H1 (cell line): ENCODE measurements at regions not wholly inside any gene's neighbourhood (a gene's known extent, or its start where the extent isn't known, plus 50 kb on each side); places are given as distances from the start of the nearest gene placed in this dataset.

ENCODE experiments used
- CTCF ChIA-PET: fragments of 300-600 bp; sonication (Branson Sonifier 250); formaldehyde crosslinking; loops from one replicate; lab custom pipeline; 2021; ENCODE audit not compliant: partially characterized antibody; lab: Charles Lee
- POLR2A ChIA-PET: fragments of 300-600 bp; sonication (Branson Sonifier 250); formaldehyde crosslinking; loops from one replicate; lab custom pipeline; 2021; ENCODE audit warnings: inconsistent platforms; ENCODE audit not compliant: partially characterized antibody; lab: Charles Lee
- DNase-seq, 2 experiments: peaks; one replicate each; pipeline versions ENCODE4 v3.0.0 to v3.0.0-alpha.2; 2010 to 2022; ENCODE audit warnings: low spot score in 2 of 2, low read depth in 1 of 2, mixed read lengths in 1 of 2
- FAIRE-seq: peaks from 2 replicates; lab custom pipeline; 2011; peaks lifted over from hg19 to GRCh38; lab: Jason Lieb, UNC
- H2AFZ ChIP-seq: 2 replicates; pipeline ENCODE4 v1.8.1; 2012; ENCODE audit warnings: low read length, inconsistent platforms
- H2AK5ac ChIP-seq: 2 replicates; pipeline ENCODE4 v1.6.1; 2013; ENCODE audit warnings: low read depth, low read length
- H2BK120ac ChIP-seq: replicated peaks from 2 replicates; pipeline ENCODE3; 2013; ENCODE audit warnings: low read depth, low read length, inconsistent platforms
- H2BK12ac ChIP-seq: 2 replicates; pipeline ENCODE4 v1.6.1; 2013; ENCODE audit warnings: low read depth, low read length
- H2BK15ac ChIP-seq: 2 replicates; pipeline ENCODE4 v1.6.1; 2013; ENCODE audit warnings: low read length
- H2BK20ac ChIP-seq: 2 replicates; pipeline ENCODE4 v1.6.1; 2013; ENCODE audit warnings: low read length
- H2BK5ac ChIP-seq: 2 replicates; pipeline ENCODE4 v1.6.1; 2013; ENCODE audit warnings: low read depth, low read length
- H3K14ac ChIP-seq: 2 replicates; pipeline ENCODE4 v1.6.1; 2013; ENCODE audit warnings: inconsistent platforms; ENCODE audit not compliant: insufficient read length
- H3K18ac ChIP-seq: 2 replicates; pipeline ENCODE4 v1.6.1; 2013; ENCODE audit warnings: low read length; ENCODE audit errors: extremely low read depth
- H3K23ac ChIP-seq: 2 replicates; pipeline ENCODE4 v1.6.1; 2013; ENCODE audit warnings: inconsistent platforms; ENCODE audit not compliant: insufficient read length
- H3K23me2 ChIP-seq: 2 replicates; pipeline ENCODE4 v1.6.1; 2013; ENCODE audit warnings: low read depth, low read length
- H3K27ac ChIP-seq: 2 replicates; pipeline ENCODE4 v1.6.1; 2011; ENCODE audit warnings: low read depth, low read length, inconsistent platforms
- H3K27me3 ChIP-seq, 4 experiments: replicated peaks in 1 of 4; 1 replicate in 1 of 4; 2 replicates in 3 of 4; pipeline versions ENCODE4 v1.6.1 to v1.8.1; 2011 to 2013; ENCODE audit warnings: low read length in 3 of 4, mild to moderate bottlenecking in 3 of 4, inconsistent platforms in 2 of 4, mixed read lengths in 2 of 4, moderate library complexity in 1 of 4; ENCODE audit not compliant: control insufficient read depth in 3 of 4, insufficient read depth in 3 of 4; ENCODE audit errors: extremely low read depth in 1 of 4
- H3K36me3 ChIP-seq, 4 experiments: 2 replicates each; pipeline versions ENCODE4 v1.6.1 to v1.8.1; 2011 to 2013; ENCODE audit warnings: mild to moderate bottlenecking in 4 of 4, low read length in 3 of 4, moderate library complexity in 2 of 4, control low read depth in 1 of 4, inconsistent platforms in 1 of 4; ENCODE audit not compliant: insufficient read depth in 4 of 4, control insufficient read depth in 2 of 4
- H3K4ac ChIP-seq: replicated peaks from 2 replicates; pipeline ENCODE3; 2013; ENCODE audit warnings: low read length, low read depth, mixed read lengths, inconsistent platforms; ENCODE audit not compliant: insufficient read length
- H3K4me1 ChIP-seq, 4 experiments: replicated peaks in 1 of 4; 1 replicate in 1 of 4; 2 replicates in 3 of 4; pipeline versions ENCODE4 v1.6.1 to v1.8.1; 2011 to 2013; ENCODE audit warnings: low read length in 3 of 4, inconsistent platforms in 2 of 4, mixed read lengths in 1 of 4; ENCODE audit not compliant: insufficient read depth in 4 of 4, control insufficient read depth in 3 of 4
- H3K4me2 ChIP-seq, 2 experiments: 2 replicates each; pipeline versions ENCODE4 v1.6.1 to v1.8.1; 2011 to 2013; ENCODE audit warnings: low read depth in 2 of 2, low read length in 2 of 2, control low read depth in 1 of 2, inconsistent platforms in 1 of 2, mild to moderate bottlenecking in 1 of 2; ENCODE audit not compliant: insufficient read depth in 1 of 2
- H3K4me3 ChIP-seq, 4 experiments: fragments of 200-600, 300-600 bp in 1 of 4; sonication (generic), shearing (Covaris generic), sonication (Bioruptor Twin) in 1 of 4; 2 replicates each; pipeline versions ENCODE4 v1.5.1 to v1.8.1; 2011 to 2016; ENCODE audit warnings: low read length in 4 of 4, low read depth in 3 of 4, control low read depth in 2 of 4, inconsistent platforms in 2 of 4, mild to moderate bottlenecking in 2 of 4, mixed read lengths in 1 of 4, moderate library complexity in 1 of 4; ENCODE audit not compliant: insufficient read depth in 2 of 4; ENCODE audit errors: extremely low read depth in 1 of 4
- H3K56ac ChIP-seq: replicated peaks from 2 replicates; pipeline ENCODE3; 2013; ENCODE audit warnings: low read depth, mild to moderate bottlenecking, mixed read lengths, low read length, inconsistent platforms; ENCODE audit not compliant: insufficient read length
- H3K79me1 ChIP-seq: 2 replicates; pipeline ENCODE4 v1.6.1; 2013; ENCODE audit warnings: low read depth, low read length, control low read depth
- H3K79me2 ChIP-seq, 2 experiments: 2 replicates each; pipeline versions ENCODE4 v1.6.1 to v1.8.1; 2012 to 2013; ENCODE audit warnings: low read length in 2 of 2, mild to moderate bottlenecking in 2 of 2, inconsistent platforms in 1 of 2; ENCODE audit not compliant: insufficient read depth in 2 of 2, control insufficient read depth in 1 of 2
- H3K9ac ChIP-seq, 4 experiments: replicated peaks in 1 of 4; 1 replicate in 1 of 4; 2 replicates in 3 of 4; pipeline versions ENCODE4 v1.6.1 to v1.8.1; 2011 to 2013; ENCODE audit warnings: low read depth in 3 of 4, low read length in 3 of 4, control low read depth in 2 of 4, mild to moderate bottlenecking in 2 of 4, moderate library complexity in 2 of 4, inconsistent platforms in 1 of 4; ENCODE audit errors: extremely low read depth in 1 of 4
- H3K9me3 ChIP-seq, 2 experiments: 2 replicates each; pipeline versions ENCODE4 v1.6.1 to v1.8.1; 2012 to 2013; ENCODE audit warnings: mild to moderate bottlenecking in 2 of 2, moderate library complexity in 2 of 2, control low read depth in 1 of 2, inconsistent platforms in 1 of 2, low read depth in 1 of 2, low read length in 1 of 2, mixed read lengths in 1 of 2; ENCODE audit not compliant: insufficient read depth in 2 of 2
- H4K20me1 ChIP-seq, 2 experiments: replicated peaks in 1 of 2; 2 replicates each; pipeline versions ENCODE3 to v1.8.1; 2011 to 2013; ENCODE audit warnings: inconsistent platforms in 2 of 2, low read length in 2 of 2, mild to moderate bottlenecking in 1 of 2; ENCODE audit not compliant: insufficient read depth in 2 of 2, control insufficient read depth in 1 of 2
- H4K5ac ChIP-seq: 2 replicates; pipeline ENCODE4 v1.6.1; 2013; ENCODE audit warnings: low read length, low read depth, mixed read lengths, inconsistent platforms; ENCODE audit not compliant: insufficient read length
- H4K8ac ChIP-seq: 2 replicates; pipeline ENCODE4 v1.8.0; 2013; ENCODE audit warnings: mild to moderate bottlenecking, moderate library complexity, low read length, inconsistent platforms; ENCODE audit not compliant: insufficient read depth; ENCODE audit errors: extremely low read depth
- H4K91ac ChIP-seq: replicated peaks from 2 replicates; pipeline ENCODE3; 2013; ENCODE audit warnings: low read length, mixed read lengths, inconsistent platforms; ENCODE audit not compliant: insufficient read length
- CREB1 ChIP-seq: IDR thresholded peaks from 2 replicates; pipeline ENCODE4 v1.6.1; 2012; ENCODE audit warnings: inconsistent platforms
- CTBP2 ChIP-seq: IDR thresholded peaks from 2 replicates; pipeline ENCODE4 v1.7.0; 2011; ENCODE audit warnings: borderline replicate concordance, mild to moderate bottlenecking, moderate library complexity, mixed read lengths, low read length; ENCODE audit not compliant: insufficient read depth, insufficient read length
- NRF1 ChIP-seq: IDR thresholded peaks from 2 replicates; pipeline ENCODE4 v1.6.1; 2011; ENCODE audit warnings: mild to moderate bottlenecking, low read depth, low read length, improper control_type of control experiment
- RNF2 ChIP-seq: fragments of 200-900, 300-1000 bp; sonication (generic); IDR thresholded peaks from 2 replicates; pipeline ENCODE4 v1.7.1; 2016; ENCODE audit warnings: borderline replicate concordance, low read depth, mild to moderate bottlenecking, antibody characterized with exemption, low read length; ENCODE audit not compliant: poor library complexity, severe bottlenecking; ENCODE audit errors: missing control alignments
- WGBS, 2 experiments: shearing (Covaris generic) in 1 of 2; methylation state at CpG; one replicate each; pipeline versions ENCODE4 v1.1.6 to v1.1.7; 2013 to 2015; ENCODE audit warnings: low lambda C conversion rate in 2 of 2, mixed read lengths in 2 of 2, inconsistent platforms in 1 of 2, low coverage in 1 of 2, missing lambda C conversion rate in 1 of 2; ENCODE audit not compliant: insufficient replicate concordance in 2 of 2, insufficient coverage in 1 of 2, insufficient read length in 1 of 2; ENCODE audit errors: extremely low coverage in 1 of 2, missing lambda C conversion rate in 1 of 2; 5-methylcytosine and 5-hydroxymethylcytosine counted together
- TF ChIP-seq, protein P1 (sequence below), 3 experiments: IDR thresholded peaks; 1 replicate in 2 of 3; 2 replicates in 1 of 3; pipeline versions ENCODE4 v1.5.1 to v1.6.1; 2011; ENCODE audit warnings: low read length in 3 of 3, mild to moderate bottlenecking in 3 of 3, inconsistent platforms in 2 of 3, low read depth in 1 of 3, moderate library complexity in 1 of 3; ENCODE audit not compliant: insufficient read depth in 1 of 3; ENCODE audit errors: control extremely low read depth in 1 of 3

DNA sequence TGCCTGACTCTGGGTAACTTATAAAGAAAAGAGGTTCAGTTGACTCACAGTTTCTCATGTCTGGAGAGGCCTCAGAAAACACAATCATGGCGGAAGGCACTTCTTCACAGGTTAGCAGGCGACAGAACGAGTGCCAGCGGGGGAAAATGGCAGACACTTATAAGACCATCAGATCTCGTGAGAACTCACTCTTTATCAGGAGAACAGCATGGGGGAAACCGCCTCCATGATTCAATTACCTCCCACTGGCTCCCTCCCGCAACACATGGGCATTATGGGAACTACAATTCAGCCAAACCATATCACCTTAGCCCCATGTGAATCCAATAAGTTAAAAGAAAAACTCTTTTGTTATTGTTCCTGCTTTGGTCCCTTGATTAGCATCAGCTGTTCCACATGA is 725.2 kb downstream of the LRRIQ3 start:
- Histone ChIP-seq H4K5ac (no peak overlapping the region), H3K4ac (no peak overlapping the region), H3K79me1 (no peaks in the 10 kb centered on the region), H3K18ac (no peak overlapping the region), H2AFZ (no peak overlapping the region), H3K27ac (no peak overlapping the region), H2BK120ac (no peak overlapping the region), H2BK12ac (no peak overlapping the region), H2BK5ac (no peak overlapping the region), H3K4me3 (no peak overlapping the region), H3K56ac (no peak overlapping the region), H3K9me3 (no peaks in the 10 kb centered on the region), H3K79me2 (no peaks in the 10 kb centered on the region), H3K36me3 (no peaks in the 10 kb centered on the region), H2BK20ac (no peak overlapping the region), H3K4me2 (no peak overlapping the region), H4K8ac (no peak overlapping the region), H3K4me1 (no peaks in the 10 kb centered on the region), H3K23me2 (no peaks in the 10 kb centered on the region), H3K9ac (no peak overlapping the region), H2AK5ac (no peak overlapping the region), H2BK15ac (no peak overlapping the region), H3K27me3 (no peaks in the 10 kb centered on the region), H3K14ac (no peak overlapping the region), H3K23ac (no peak overlapping the region), H4K20me1 (no peaks in the 10 kb centered on the region), H4K91ac (no peak overlapping the region)
- WGBS, 2 experiments = 93% methylated on average over 7 of the region's 7 CpGs; no CpG with 5 or more reads in 1 of the 2 experiments
- TF ChIP-seq RNF2 = no peak
- no peak for TF ChIP-seq CREB1
- no peak for TF ChIP-seq CTBP2
- no peak for TF ChIP-seq NRF1
- TF ChIP-seq, protein P1, sequence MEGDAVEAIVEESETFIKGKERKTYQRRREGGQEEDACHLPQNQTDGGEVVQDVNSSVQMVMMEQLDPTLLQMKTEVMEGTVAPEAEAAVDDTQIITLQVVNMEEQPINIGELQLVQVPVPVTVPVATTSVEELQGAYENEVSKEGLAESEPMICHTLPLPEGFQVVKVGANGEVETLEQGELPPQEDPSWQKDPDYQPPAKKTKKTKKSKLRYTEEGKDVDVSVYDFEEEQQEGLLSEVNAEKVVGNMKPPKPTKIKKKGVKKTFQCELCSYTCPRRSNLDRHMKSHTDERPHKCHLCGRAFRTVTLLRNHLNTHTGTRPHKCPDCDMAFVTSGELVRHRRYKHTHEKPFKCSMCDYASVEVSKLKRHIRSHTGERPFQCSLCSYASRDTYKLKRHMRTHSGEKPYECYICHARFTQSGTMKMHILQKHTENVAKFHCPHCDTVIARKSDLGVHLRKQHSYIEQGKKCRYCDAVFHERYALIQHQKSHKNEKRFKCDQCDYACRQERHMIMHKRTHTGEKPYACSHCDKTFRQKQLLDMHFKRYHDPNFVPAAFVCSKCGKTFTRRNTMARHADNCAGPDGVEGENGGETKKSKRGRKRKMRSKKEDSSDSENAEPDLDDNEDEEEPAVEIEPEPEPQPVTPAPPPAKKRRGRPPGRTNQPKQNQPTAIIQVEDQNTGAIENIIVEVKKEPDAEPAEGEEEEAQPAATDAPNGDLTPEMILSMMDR (IDR thresholded peaks at IDR 0.05; ENCODE audit: control extremely low read depth in 1 of 3, insufficient read depth in 1 of 3, low read depth in 1 of 3, low read length in 3 of 3) = peak in 1 of 3 experiments; percentile 11; a peak in 1 of 4 replicates
- ChIA-PET POLR2A (no interaction called here), CTCF (no interaction called here)
- no peak for DNase-seq
- no peak for FAIRE-seq
